Adrenal gland (tissue), 5 donors: ENCODE measurements at regions not wholly inside any gene's neighbourhood (a gene's known extent, or its start where the extent isn't known, plus 50 kb on each side); places are given as distances from the start of the nearest gene placed in this dataset.

Experiments
- CTCF ChIP-seq, 6 experiments: fragments of 450-650 bp in 4 of 6; fragments of 200-600 bp in 2 of 6; sonication (generic) in 1 of 6; IDR thresholded peaks; 1 replicate in 5 of 6; 2 replicates in 1 of 6; pipeline versions ENCODE4 v1.5.1 to v1.8.0; 2016 to 2021; ENCODE audit warnings: antibody characterized with exemption in 6 of 6, mild to moderate bottlenecking in 2 of 6, moderate library complexity in 1 of 6
- POLR2A ChIP-seq, 2 donors: fragments of 450-650 bp; IDR thresholded peaks; one replicate each; pipeline ENCODE4 v1.6.1; 2017; ENCODE audit warnings: antibody characterized with exemption in 2 of 2, mild to moderate bottlenecking in 2 of 2, moderate library complexity in 1 of 2
- donor health status: DM: no; HTN: no; CAD: no.

- TF ChIP-seq CTCF (IDR thresholded peaks at IDR 0.05) (no peak), POLR2A (IDR thresholded peaks at IDR 0.05) (no peak)
Measured at GRCh38 chr3:71986606-71987005, 201.7 kb upstream of the PROK2 start.
